GM12878 (cell line): ENCODE measurements at regions not wholly inside any gene's neighbourhood (a gene's known extent, or its start where the extent isn't known, plus 50 kb on each side); places are given as distances from the start of the nearest gene placed in this dataset.
"Not testable (repeated sequence)": the region's sequence is repeated elsewhere in the genome, so short reads cannot be mapped to it uniquely, and the experiment has no call there.

Experiments
- ATAC-seq: fragments of 200-7000 bp; cut with Tn5 transposase; 3 replicates; pipeline ENCODE4 v1.9.1; 2020; ENCODE audit warnings: mild to moderate bottlenecking, moderate library complexity
- BruUV-seq: library from RNA; stranded (reverse); fragments of 400-500 nt; replicated peaks from 2 replicates; lab custom pipeline; 2021; lab: Mats Ljungman, UMichigan
- CTCF ChIA-PET: fragments of 300-600 bp; sonication (Branson Sonifier 250); formaldehyde crosslinking; extraction: SDS; loops from one replicate; lab custom pipeline; 2021; ENCODE audit warnings: inconsistent platforms; lab: Yijun Ruan, JAX
- POLR2A ChIA-PET: fragments of 350-600 bp; formaldehyde crosslinking; extraction: SDS; loops from one replicate; lab custom pipeline; 2021; ENCODE audit warnings: inconsistent platforms; lab: Charles Lee
- RAD21 ChIA-PET: fragments of 300-600 bp; sonication (Branson Sonifier 250); formaldehyde crosslinking; loops from one replicate; lab custom pipeline; 2023; ENCODE audit warnings: antibody characterized with exemption; ENCODE audit not compliant: unreplicated experiment; lab: Charles Lee
- SMC1A ChIA-PET: fragments of 300-600 bp; sonication (Branson Sonifier 250); formaldehyde crosslinking; loops from one replicate; lab custom pipeline; 2023; ENCODE audit not compliant: unreplicated experiment, uncharacterized antibody; lab: Charles Lee
- DNase-seq: peaks from one replicate; pipeline ENCODE4 v3.0.0-alpha.2; 2011; ENCODE audit warnings: low read depth, low spot score
- FAIRE-seq: peaks from 3 replicates; lab custom pipeline; 2011; peaks lifted over from hg19 to GRCh38; lab: Jason Lieb, UNC
- H2AFZ ChIP-seq: 2 replicates; pipeline ENCODE4 v1.6.0; 2011; ENCODE audit warnings: low read depth, low read length, control low read depth; ENCODE audit not compliant: control insufficient read depth
- H3K27ac ChIP-seq: 2 replicates; pipeline ENCODE4 v1.5.1; 2011; ENCODE audit warnings: control low read depth; ENCODE audit not compliant: control insufficient read depth, insufficient read depth
- H3K27me3 ChIP-seq, 2 experiments: replicated peaks in 1 of 2; 2 replicates each; pipeline versions ENCODE4 v1.6.0 to v1.6.1; 2011; ENCODE audit warnings: low read length in 1 of 2; ENCODE audit not compliant: control insufficient read depth in 2 of 2, insufficient read depth in 2 of 2
- H3K36me3 ChIP-seq, 2 experiments: 2 replicates each; pipeline ENCODE4 v1.5.1; 2011; ENCODE audit warnings: low read length in 1 of 2; ENCODE audit not compliant: control insufficient read depth in 2 of 2, insufficient read depth in 2 of 2
- H3K4me1 ChIP-seq: 2 replicates; pipeline ENCODE4 v1.6.1; 2011; ENCODE audit warnings: mild to moderate bottlenecking, low read length, moderate library complexity, mixed read lengths; ENCODE audit not compliant: control insufficient read depth, insufficient read depth
- H3K4me2 ChIP-seq: 2 replicates; pipeline ENCODE4 v1.6.0; 2011; ENCODE audit warnings: control low read depth; ENCODE audit not compliant: control insufficient read depth, insufficient read depth
- H3K4me3 ChIP-seq: fragments of 200-600 bp; sonication (generic); 2 replicates; pipeline ENCODE4 v1.5.1; 2016
- H3K79me2 ChIP-seq: 2 replicates; pipeline ENCODE4 v1.6.0; 2011; ENCODE audit warnings: low read length; ENCODE audit not compliant: control insufficient read depth, insufficient read depth
- H3K9ac ChIP-seq: 2 replicates; pipeline ENCODE4 v1.8.0; 2011; ENCODE audit warnings: low read length, control low read depth, mixed read lengths; ENCODE audit not compliant: control insufficient read depth, insufficient read depth
- H3K9me3 ChIP-seq: replicated peaks from 3 replicates; pipeline ENCODE4 v1.5.1; 2011; ENCODE audit warnings: mild to moderate bottlenecking, low read length; ENCODE audit not compliant: control insufficient read depth, insufficient read depth
- H4K20me1 ChIP-seq: 2 replicates; pipeline ENCODE4 v1.6.0; 2011; ENCODE audit not compliant: control insufficient read depth, insufficient read depth
- CBFB ChIP-seq: IDR thresholded peaks from 2 replicates; pipeline ENCODE4 v1.6.1; 2016; ENCODE audit warnings: antibody characterized with exemption, low read depth
- CHD1 ChIP-seq: IDR thresholded peaks from 2 replicates; pipeline ENCODE4 v1.6.1; 2012; ENCODE audit warnings: low read depth, low read length, improper control_type of control experiment
- EGR1 ChIP-seq, 2 experiments: IDR thresholded peaks; 1 replicate in 1 of 2; 2 replicates in 1 of 2; pipeline ENCODE4 v1.6.1; 2011 to 2012; ENCODE audit warnings: low read depth in 2 of 2, low read length in 2 of 2, borderline replicate concordance in 1 of 2, mild to moderate bottlenecking in 1 of 2, moderate library complexity in 1 of 2
- NFXL1 ChIP-seq: fragments of 450-650 bp; IDR thresholded peaks from 2 replicates; pipeline ENCODE4 v1.6.1; 2017; ENCODE audit warnings: antibody characterized with exemption, mild to moderate bottlenecking, borderline replicate concordance
- TCF12 ChIP-seq: IDR thresholded peaks from 2 replicates; pipeline ENCODE4 v1.6.1; 2011; ENCODE audit warnings: low read depth, mild to moderate bottlenecking, low read length
- WGBS: methylation state at CpG from one replicate; pipeline ENCODE4 v1.1.6; 2016; ENCODE audit warnings: low lambda C conversion rate; ENCODE audit not compliant: insufficient replicate concordance, insufficient coverage; ENCODE audit errors: missing lambda C conversion rate; 5-methylcytosine and 5-hydroxymethylcytosine counted together
- in situ Hi-C: fragments of 300-500 bp; cut with MboI; formaldehyde crosslinking; loops from 9 replicates; pipeline ENCODE4 v1.14.3; 2018; ENCODE audit warnings: mixed read lengths
- intact Hi-C: fragments of 100-400 bp; cut with micrococcal nuclease; formaldehyde crosslinking; loops from one replicate; pipeline ENCODE4 v1.14.2; 2022; ENCODE audit not compliant: unreplicated experiment

GRCh38 chr4:187000281-187000680 is 276.6 kb upstream of the FAT1 start:
- in situ Hi-C loops (no loop called here), intact Hi-C loops (no loop called here)
- TF ChIP-seq CHD1 (no peak), NFXL1 (no peak), TCF12 (no peak), CBFB (no peak), EGR1 (IDR thresholded peaks at IDR 0.05; ENCODE audit: borderline replicate concordance in 1 of 2, low read depth in 2 of 2, low read length in 2 of 2) (no peak)
- WGBS = 66% methylated on average over 2 of the region's 2 CpGs
- FAIRE-seq = no peak
- Histone ChIP-seq H3K4me1 (no peaks in the 10 kb centered on the region), H3K4me2 (no peak overlapping the region), H3K27ac (no peak overlapping the region), H3K9ac (no peak overlapping the region), H3K79me2 (no peaks in the 10 kb centered on the region), H3K9me3 (no peaks in the 10 kb centered on the region), H4K20me1 (no peaks in the 10 kb centered on the region), H3K36me3 (no peaks in the 10 kb centered on the region), H3K4me3 (no peak overlapping the region), H3K27me3 (no peaks in the 10 kb centered on the region), H2AFZ (no peak overlapping the region)
- ChIA-PET RAD21 (no interaction called here), SMC1A (no interaction called here), POLR2A (no interaction called here), CTCF (no interaction called here)
- BruUV-seq = no TSS peak
- no peak for ATAC-seq
- no peak for DNase-seq

DNA sequence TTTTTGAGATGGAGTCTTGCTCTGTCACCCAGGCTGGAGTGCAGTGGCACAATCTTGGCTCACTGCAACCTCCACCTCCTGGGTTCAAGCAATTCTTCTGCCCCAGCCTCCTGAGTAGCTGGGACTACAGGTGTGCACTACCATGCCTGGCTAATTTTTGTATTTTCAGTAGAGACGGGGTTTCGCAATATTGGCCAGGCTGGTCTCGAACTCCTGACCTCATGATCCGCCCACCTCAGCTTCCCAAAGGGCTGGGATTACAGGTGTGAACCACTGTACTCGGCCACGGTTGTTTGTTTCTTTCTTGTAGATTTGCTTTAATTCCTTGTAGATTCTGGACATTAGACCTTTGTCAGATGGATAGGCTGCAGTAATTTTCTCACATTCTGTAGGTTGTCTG is 278.5 kb upstream of the FAT1 start:
- BruUV-seq, H3K27ac ChIP-seq, ATAC-seq, SMC1A ChIA-PET, H3K4me3 ChIP-seq, H3K9me3 ChIP-seq, H3K27me3 ChIP-seq, H3K9ac ChIP-seq, H3K4me1 ChIP-seq, CTCF ChIA-PET, H3K79me2 ChIP-seq, in situ Hi-C loops, FAIRE-seq, H2AFZ ChIP-seq, H3K36me3 ChIP-seq, H4K20me1 ChIP-seq, RAD21 ChIA-PET, DNase-seq, H3K4me2 ChIP-seq, POLR2A ChIA-PET, intact Hi-C loops: not testable (repeated sequence)
- WGBS = 36% methylated on average over 6 of the region's 6 CpGs
